ENCODE measurements at regions not wholly inside any gene's neighbourhood (a gene's known extent, or its start where the extent isn't known, plus 50 kb on each side); places are given as distances from the start of the nearest gene placed in this dataset.

GRCh38 chr5:89735082-89735481 is 674.5 kb downstream of the CETN3 start:
- no peaks in the 10 kb centered on the region for H3K36me3 Mint-ChIP-seq (ENCODE audit: unreplicated experiment)
- H3K9me3 Mint-ChIP-seq (ENCODE audit: unreplicated experiment), result no peaks in the 10 kb centered on the region
- DNase-seq (ENCODE audit: extremely low spot score, unreplicated experiment), result no peak
- no peak overlapping the region for H3K4me3 Mint-ChIP-seq (ENCODE audit: unreplicated experiment)
- TF ChIP-seq, protein P1, sequence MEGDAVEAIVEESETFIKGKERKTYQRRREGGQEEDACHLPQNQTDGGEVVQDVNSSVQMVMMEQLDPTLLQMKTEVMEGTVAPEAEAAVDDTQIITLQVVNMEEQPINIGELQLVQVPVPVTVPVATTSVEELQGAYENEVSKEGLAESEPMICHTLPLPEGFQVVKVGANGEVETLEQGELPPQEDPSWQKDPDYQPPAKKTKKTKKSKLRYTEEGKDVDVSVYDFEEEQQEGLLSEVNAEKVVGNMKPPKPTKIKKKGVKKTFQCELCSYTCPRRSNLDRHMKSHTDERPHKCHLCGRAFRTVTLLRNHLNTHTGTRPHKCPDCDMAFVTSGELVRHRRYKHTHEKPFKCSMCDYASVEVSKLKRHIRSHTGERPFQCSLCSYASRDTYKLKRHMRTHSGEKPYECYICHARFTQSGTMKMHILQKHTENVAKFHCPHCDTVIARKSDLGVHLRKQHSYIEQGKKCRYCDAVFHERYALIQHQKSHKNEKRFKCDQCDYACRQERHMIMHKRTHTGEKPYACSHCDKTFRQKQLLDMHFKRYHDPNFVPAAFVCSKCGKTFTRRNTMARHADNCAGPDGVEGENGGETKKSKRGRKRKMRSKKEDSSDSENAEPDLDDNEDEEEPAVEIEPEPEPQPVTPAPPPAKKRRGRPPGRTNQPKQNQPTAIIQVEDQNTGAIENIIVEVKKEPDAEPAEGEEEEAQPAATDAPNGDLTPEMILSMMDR (IDR thresholded peaks at IDR 0.05), result no peak
- H3K4me1 Mint-ChIP-seq (ENCODE audit: unreplicated experiment), result peaks cover 18% of the 10 kb centered on the region
- H3K27ac Mint-ChIP-seq (ENCODE audit: unreplicated experiment), result no peak overlapping the region
- H3K27me3 Mint-ChIP-seq (ENCODE audit: unreplicated experiment), result no peaks in the 10 kb centered on the region

DNA sequence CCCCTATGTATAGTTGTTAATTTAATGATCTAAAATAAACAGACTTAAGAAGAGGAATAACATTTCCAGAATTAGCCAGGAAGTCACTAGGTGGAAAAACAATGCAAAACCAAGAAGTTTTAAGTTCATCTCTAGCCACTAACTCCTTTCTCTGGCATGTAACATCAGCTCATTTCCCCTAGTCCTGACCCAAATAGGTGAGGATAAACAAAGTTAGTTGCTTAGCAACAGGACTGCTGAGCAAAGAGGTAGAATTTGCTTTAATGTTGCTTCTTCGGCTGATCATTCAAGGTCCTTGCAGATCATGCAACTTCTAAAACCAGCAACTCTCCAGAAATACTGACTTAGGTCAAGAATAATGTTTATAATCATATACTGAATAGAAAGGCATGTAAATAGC is 675.8 kb downstream of the CETN3 start:
- H3K27me3 Mint-ChIP-seq (ENCODE audit: unreplicated experiment), result no peaks in the 10 kb centered on the region

DNA sequence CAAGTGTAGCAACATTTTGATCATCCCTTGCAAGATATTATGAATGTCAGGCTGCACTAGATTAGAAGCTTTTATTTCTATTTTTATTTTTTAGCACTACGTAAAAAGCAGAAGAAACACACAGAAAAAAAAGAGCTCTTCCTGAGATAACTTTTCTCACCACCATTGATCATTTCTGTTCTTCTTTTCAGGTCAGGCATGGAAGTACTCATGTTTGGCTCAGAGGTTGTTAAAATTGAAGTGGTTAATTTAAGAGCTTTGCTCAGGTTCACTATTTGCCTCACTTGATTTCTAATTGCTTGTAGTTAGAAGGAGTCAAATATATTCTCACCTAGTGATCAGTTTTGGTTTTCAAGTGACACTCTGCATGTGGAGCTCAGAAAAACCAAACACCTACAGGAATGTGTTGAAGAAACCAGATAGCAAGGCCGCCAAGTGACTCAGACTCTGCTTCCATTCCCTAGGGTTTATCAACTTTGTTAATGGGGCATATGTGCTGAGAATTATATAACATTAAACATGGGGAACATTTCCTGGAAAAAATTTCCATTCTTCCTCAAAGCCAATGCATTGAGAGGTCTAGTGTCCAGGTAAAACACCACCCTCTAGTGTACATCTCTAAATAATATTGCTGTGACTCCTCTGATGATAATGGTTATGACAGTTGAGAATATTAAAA is 679.8 kb downstream of the CETN3 start:
- H3K27ac Mint-ChIP-seq (ENCODE audit: unreplicated experiment), result no peak overlapping the region
- DNase-seq (ENCODE audit: extremely low spot score, unreplicated experiment), result no peak
- TF ChIP-seq, protein P1 (IDR thresholded peaks at IDR 0.05), result peak; percentile 41
- H3K4me3 Mint-ChIP-seq (ENCODE audit: unreplicated experiment), result no peak overlapping the region
- H3K27me3 Mint-ChIP-seq (ENCODE audit: unreplicated experiment), result no peaks in the 10 kb centered on the region
- no peaks in the 10 kb centered on the region for H3K36me3 Mint-ChIP-seq (ENCODE audit: unreplicated experiment)
- H3K4me1 Mint-ChIP-seq (ENCODE audit: unreplicated experiment), result peaks cover 22% of the 10 kb centered on the region
- no peaks in the 10 kb centered on the region for H3K9me3 Mint-ChIP-seq (ENCODE audit: unreplicated experiment)

More for the DNA sequence above, 675.8 kb downstream of the CETN3 start:
- Mint-ChIP-seq H3K27ac (ENCODE audit: unreplicated experiment) (no peak overlapping the region), H3K36me3 (ENCODE audit: unreplicated experiment) (no peaks in the 10 kb centered on the region), H3K4me1 (ENCODE audit: unreplicated experiment) (peaks cover 22% of the 10 kb centered on the region), H3K4me3 (ENCODE audit: unreplicated experiment) (no peak overlapping the region), H3K9me3 (ENCODE audit: unreplicated experiment) (no peaks in the 10 kb centered on the region)
- DNase-seq (ENCODE audit: extremely low spot score, unreplicated experiment), result no peak
- TF ChIP-seq, protein P1 (IDR thresholded peaks at IDR 0.05), result no peak

GRCh38 chr5:89728750-89729149 is 680.8 kb downstream of the CETN3 start:
- Mint-ChIP-seq H3K9me3 (ENCODE audit: unreplicated experiment) (no peaks in the 10 kb centered on the region), H3K36me3 (ENCODE audit: unreplicated experiment) (no peaks in the 10 kb centered on the region), H3K4me3 (ENCODE audit: unreplicated experiment) (no peak overlapping the region), H3K27me3 (ENCODE audit: unreplicated experiment) (no peaks in the 10 kb centered on the region), H3K27ac (ENCODE audit: unreplicated experiment) (no peak overlapping the region), H3K4me1 (ENCODE audit: unreplicated experiment) (peaks cover 20% of the 10 kb centered on the region)
- DNase-seq (ENCODE audit: extremely low spot score, unreplicated experiment), result no peak
- TF ChIP-seq, protein P1 (IDR thresholded peaks at IDR 0.05), result no peak

- Mint-ChIP-seq H3K4me3 (ENCODE audit: unreplicated experiment) (no peak overlapping the region), H3K4me1 (ENCODE audit: unreplicated experiment) (peaks cover 22% of the 10 kb centered on the region), H3K9me3 (ENCODE audit: unreplicated experiment) (no peaks in the 10 kb centered on the region), H3K27me3 (ENCODE audit: unreplicated experiment) (no peaks in the 10 kb centered on the region), H3K27ac (ENCODE audit: unreplicated experiment) (no peak overlapping the region), H3K36me3 (ENCODE audit: unreplicated experiment) (no peaks in the 10 kb centered on the region)
- TF ChIP-seq, protein P1 (IDR thresholded peaks at IDR 0.05), result no peak
- DNase-seq (ENCODE audit: extremely low spot score, unreplicated experiment), result no peak
Observed at GRCh38 chr5:89728134-89728533, 681.4 kb downstream of the CETN3 start.
